ENCODE measurements at regions not wholly inside any gene's neighbourhood (a gene's known extent, or its start where the extent isn't known, plus 50 kb on each side); places are given as distances from the start of the nearest gene placed in this dataset.

- H3K36me3 ChIP-seq, result no peaks in the 10 kb centered on the region
- DNase-seq, result no peak
- no peak overlapping the region for H3K27ac ChIP-seq
- H3K27me3 ChIP-seq, result peaks cover 0 to 33% (median 5%) of the 10 kb centered on the region in 3 donors
- H3K9me3 ChIP-seq, result peaks cover 0 to 12% (median 4%) of the 10 kb centered on the region in 4 donors
- no peaks in the 10 kb centered on the region for H3K4me1 ChIP-seq
- TF ChIP-seq CTCF (IDR thresholded peaks at IDR 0.05), result no peak
- intact Hi-C loops (cut with DNase I), result no loop called here
- no peak overlapping the region for H3K4me3 ChIP-seq
- 95% methylated on average over 1 of the region's 1 CpG for WGBS, 2 donors
Measured at GRCh38 chr13:111570911-111571310, 250.5 kb downstream of the TEX29 start.

- H3K4me3 ChIP-seq, result no peak overlapping the region
- intact Hi-C loops (cut with DNase I), result no loop called here
- H3K36me3 ChIP-seq, result no peaks in the 10 kb centered on the region
- no peaks in the 10 kb centered on the region for H3K4me1 ChIP-seq
- no peak for TF ChIP-seq CTCF (IDR thresholded peaks at IDR 0.05)
- TF ChIP-seq POLR2A (IDR thresholded peaks at IDR 0.05), result no peak
- TF ChIP-seq EP300 (IDR thresholded peaks at IDR 0.05), result no peak
- TF ChIP-seq POLR2AphosphoS5 (IDR thresholded peaks at IDR 0.05), result no peak
- DNase-seq, result no peak
- WGBS, 2 donors, result 61 to 78% methylated on average over 27 of the region's 27 CpGs
- peaks cover 0 to 9% (median 4%) of the 10 kb centered on the region in 4 donors for H3K9me3 ChIP-seq
- H3K27ac ChIP-seq, result no peak overlapping the region
- H3K27me3 ChIP-seq, result peaks cover 0 to 33% (median 5%) of the 10 kb centered on the region in 3 donors
Measured at GRCh38 chr13:111572956-111573761, 252.7 kb downstream of the TEX29 start.

- H3K27me3 ChIP-seq, result peaks cover 0 to 30% (median under 1%) of the 10 kb centered on the region in 3 donors
- intact Hi-C loops (cut with DNase I), result no loop called here
- no peak overlapping the region for H3K4me3 ChIP-seq
- H3K4me1 ChIP-seq, result no peaks in the 10 kb centered on the region
- H3K9me3 ChIP-seq, result peaks cover 0 to 9% (median 4%) of the 10 kb centered on the region in 4 donors
- 93 to 94% methylated on average over 7 of the region's 7 CpGs for WGBS, 2 donors
- no peak for DNase-seq
- H3K27ac ChIP-seq, result no peak overlapping the region
- no peak for TF ChIP-seq EP300 (IDR thresholded peaks at IDR 0.05)
- no peaks in the 10 kb centered on the region for H3K36me3 ChIP-seq
Measured at GRCh38 chr13:111573801-111574200, 253.4 kb downstream of the TEX29 start.

- Histone ChIP-seq H3K9me3 (peaks cover 0 to 14% (median 6%) of the 10 kb centered on the region in 4 donors), H3K4me1 (no peaks in the 10 kb centered on the region), H3K4me3 (no peak overlapping the region), H3K27me3 (peaks cover 0 to 30% (median 0%) of the 10 kb centered on the region in 3 donors), H3K27ac (no peak overlapping the region), H3K36me3 (no peaks in the 10 kb centered on the region)
- TF ChIP-seq POLR2AphosphoS5 (IDR thresholded peaks at IDR 0.05), result no peak
- TF ChIP-seq CTCF (IDR thresholded peaks at IDR 0.05), result no peak
- TF ChIP-seq EP300 (IDR thresholded peaks at IDR 0.05), result no peak
- TF ChIP-seq POLR2A (IDR thresholded peaks at IDR 0.05), result no peak
- WGBS, 2 donors, result 90 to 93% methylated on average over 9 of the region's 9 CpGs
- no peak for DNase-seq
- intact Hi-C loops (cut with DNase I), result no loop called here
Measured at GRCh38 chr13:111575276-111575675, 254.8 kb downstream of the TEX29 start.

- H3K4me3 ChIP-seq, result no peak overlapping the region
- no peak for DNase-seq
- intact Hi-C loops (cut with DNase I), result no loop called here
- no peaks in the 10 kb centered on the region for H3K4me1 ChIP-seq
- peaks cover 0 to 30% (median 0%) of the 10 kb centered on the region in 3 donors for H3K27me3 ChIP-seq
- H3K27ac ChIP-seq, result no peak overlapping the region
- H3K9me3 ChIP-seq, result peaks cover 0 to 14% (median 6%) of the 10 kb centered on the region in 4 donors
- WGBS, 2 donors, result 68 to 76% methylated on average over 5 of the region's 5 CpGs
- H3K36me3 ChIP-seq, result no peaks in the 10 kb centered on the region
- TF ChIP-seq CTCF (IDR thresholded peaks at IDR 0.05) (no peak), POLR2A (IDR thresholded peaks at IDR 0.05) (no peak), POLR2AphosphoS5 (IDR thresholded peaks at IDR 0.05) (no peak), EP300 (IDR thresholded peaks at IDR 0.05) (no peak)
Measured at GRCh38 chr13:111575719-111576118, 255.3 kb downstream of the TEX29 start.

Measured in sigmoid colon (tissue), 6 donors.